Liver (tissue), 8 donors: ENCODE measurements at regions not wholly inside any gene's neighbourhood (a gene's known extent, or its start where the extent isn't known, plus 50 kb on each side); places are given as distances from the start of the nearest gene placed in this dataset.
A peak's percentile ranks its signal among the peaks of the same experiment; 100 is the strongest.

ENCODE experiments used
- DNase-seq: peaks from one replicate; pipeline ENCODE4 v3.0.0-alpha.2; 2017; ENCODE audit warnings: low spot score
- H3K27ac ChIP-seq, 2 donors: one replicate each; pipeline ENCODE4 v1.7.0; 2013; ENCODE audit warnings: inconsistent platforms in 2 of 2, low read length in 2 of 2, control low read depth in 1 of 2, low read depth in 1 of 2, mild to moderate bottlenecking in 1 of 2
- H3K27me3 ChIP-seq, 4 donors: one replicate each; pipeline versions ENCODE4 v1.6.1 to v1.7.0; 2013; ENCODE audit warnings: low read length in 3 of 4, inconsistent platforms in 1 of 4, mild to moderate bottlenecking in 1 of 4, moderate library complexity in 1 of 4; ENCODE audit not compliant: control insufficient read depth in 4 of 4, insufficient read depth in 4 of 4
- H3K36me3 ChIP-seq, 4 donors: one replicate each; pipeline versions ENCODE4 v1.6.1 to v1.7.0; 2013; ENCODE audit warnings: low read length in 3 of 4, mild to moderate bottlenecking in 3 of 4, low read depth in 1 of 4, moderate library complexity in 1 of 4; ENCODE audit not compliant: control insufficient read depth in 4 of 4, insufficient read depth in 3 of 4
- H3K4me1 ChIP-seq, 4 donors: one replicate each; pipeline versions ENCODE4 v1.6.1 to v1.7.0; 2013; ENCODE audit warnings: low read length in 3 of 4, mild to moderate bottlenecking in 3 of 4, moderate library complexity in 1 of 4; ENCODE audit not compliant: control insufficient read depth in 4 of 4, insufficient read depth in 4 of 4
- H3K4me3 ChIP-seq, 3 donors: one replicate each; pipeline versions ENCODE4 v1.6.1 to v1.7.0; 2013; ENCODE audit warnings: low read length in 3 of 3, control low read depth in 1 of 3, low read depth in 1 of 3, mild to moderate bottlenecking in 1 of 3
- H3K9ac ChIP-seq, 2 donors: one replicate each; pipeline ENCODE4 v1.7.0; 2013; ENCODE audit warnings: low read length in 2 of 2, mild to moderate bottlenecking in 2 of 2, moderate library complexity in 2 of 2, control low read depth in 1 of 2, low read depth in 1 of 2
- H3K9me3 ChIP-seq, 4 donors: one replicate each; pipeline versions ENCODE4 v1.6.1 to v1.7.0; 2013; ENCODE audit warnings: low read length in 3 of 4; ENCODE audit not compliant: control insufficient read depth in 4 of 4
- ATF3 ChIP-seq: IDR thresholded peaks from 2 replicates; pipeline ENCODE4 v1.6.1; 2016; ENCODE audit warnings: antibody characterized with exemption
- CTCF ChIP-seq: fragments of 150-350 bp; IDR thresholded peaks from 2 replicates; pipeline ENCODE4 v1.5.1; 2017; ENCODE audit warnings: improper control_type of control experiment, low read depth, low read length; ENCODE audit not compliant: missing input control
- EGR1 ChIP-seq, 2 donors: IDR thresholded peaks; 2 replicates each; pipeline ENCODE4 v1.6.1; 2016 to 2018; ENCODE audit warnings: antibody characterized with exemption in 2 of 2, low read depth in 2 of 2
- FOXA2 ChIP-seq: IDR thresholded peaks from 2 replicates; pipeline ENCODE4 v1.6.1; 2016; ENCODE audit warnings: antibody characterized with exemption
- HNF4A ChIP-seq, 2 donors: conservative IDR thresholded peaks; 2 replicates each; pipeline ENCODE4 v1.6.1; 2016; ENCODE audit warnings: antibody characterized with exemption in 2 of 2, mild to moderate bottlenecking in 2 of 2
- HNF4G ChIP-seq: IDR thresholded peaks from 2 replicates; pipeline ENCODE4 v1.6.1; 2016; ENCODE audit warnings: antibody characterized with exemption
- JUND ChIP-seq, 2 donors: IDR thresholded peaks; 2 replicates each; pipeline ENCODE4 v1.6.1; 2016; ENCODE audit warnings: antibody characterized with exemption in 2 of 2
- MAX ChIP-seq: IDR thresholded peaks from 2 replicates; pipeline ENCODE4 v1.6.1; 2016; ENCODE audit warnings: antibody characterized with exemption
- NR2F2 ChIP-seq: IDR thresholded peaks from 2 replicates; pipeline ENCODE4 v1.6.1; 2016; ENCODE audit warnings: antibody characterized with exemption
- RAD21 ChIP-seq, 2 donors: IDR thresholded peaks; 2 replicates each; pipeline ENCODE4 v1.6.1; 2016; ENCODE audit warnings: antibody characterized with exemption in 2 of 2, mild to moderate bottlenecking in 2 of 2
- RXRA ChIP-seq, 2 donors: IDR thresholded peaks; 2 replicates each; pipeline ENCODE4 v1.6.1; 2017 to 2018; ENCODE audit warnings: antibody characterized with exemption in 2 of 2, mild to moderate bottlenecking in 1 of 2
- SP1 ChIP-seq: IDR thresholded peaks from 2 replicates; pipeline ENCODE4 v1.6.1; 2018; ENCODE audit warnings: antibody characterized with exemption, mild to moderate bottlenecking
- TAF1 ChIP-seq: conservative IDR thresholded peaks from 2 replicates; pipeline ENCODE4 v1.6.1; 2016; ENCODE audit warnings: antibody characterized with exemption, mild to moderate bottlenecking
- YY1 ChIP-seq: IDR thresholded peaks from 2 replicates; pipeline ENCODE4 v1.6.1; 2016; ENCODE audit warnings: antibody characterized with exemption, mild to moderate bottlenecking
- ZBTB33 ChIP-seq: IDR thresholded peaks from 2 replicates; pipeline ENCODE4 v1.6.1; 2016; ENCODE audit warnings: antibody characterized with exemption
- whole genome bisulfite sequencing: extraction: QIAGEN DNeasy Blood & Tissue Kit; methylation state at CpG from one replicate; pipeline ENCODE4 v1.1.7; 2013; 5-methylcytosine and 5-hydroxymethylcytosine counted together
- donor health status: healthy.
- donor health status: healthy.
- donor health status: healthy.
- donor health status: healthy.
- donor health status: healthy.

GRCh38 chr10:124306922-124307371, 111.8 kb downstream of the OAT start:
- no peak overlapping the region for H3K27ac ChIP-seq
- no peak overlapping the region for H3K9ac ChIP-seq

GRCh38 chr10:124306520-124306919, 112.2 kb downstream of the OAT start:
- H3K4me1 ChIP-seq = no peaks in the 10 kb centered on the region
- no peaks in the 10 kb centered on the region for H3K36me3 ChIP-seq
- TF ChIP-seq ATF3 (no peak), RAD21 (IDR thresholded peaks at IDR 0.05) (no peak), HNF4G (no peak), YY1 (no peak), MAX (no peak), ZBTB33 (no peak), CTCF (no peak)
- no peak for DNase-seq
- H3K27me3 ChIP-seq = no peaks in the 10 kb centered on the region
- WGBS = 38% methylated on average over 1 of the region's 1 CpG
- H3K9ac ChIP-seq = no peak overlapping the region
- no peak overlapping the region for H3K27ac ChIP-seq
- no peak overlapping the region for H3K4me3 ChIP-seq
- no peaks in the 10 kb centered on the region for H3K9me3 ChIP-seq

More at GRCh38 chr10:124306922-124307371, 111.8 kb downstream of the OAT start:
- Histone ChIP-seq H3K27me3 (no peaks in the 10 kb centered on the region), H3K4me3 (no peak overlapping the region), H3K36me3 (no peaks in the 10 kb centered on the region), H3K9me3 (no peaks in the 10 kb centered on the region), H3K4me1 (no peaks in the 10 kb centered on the region)
- TF ChIP-seq FOXA2 = no peak
- no peak for TF ChIP-seq ZBTB33
- TF ChIP-seq HNF4A (conservative IDR thresholded peaks at IDR 0.05) = no peak
- peak; percentile 58 for TF ChIP-seq YY1
- no peak for TF ChIP-seq SP1
- TF ChIP-seq EGR1 (IDR thresholded peaks at IDR 0.05; ENCODE audit: low read depth in 2 of 2) = no peak
- TF ChIP-seq MAX = peak; percentile 34
- no peak for DNase-seq
- WGBS = 62% methylated on average over 4 of the region's 4 CpGs

- no peak overlapping the region for H3K9ac ChIP-seq
- H3K4me3 ChIP-seq = no peak overlapping the region
- DNase-seq = no peak
- H3K4me1 ChIP-seq = no peaks in the 10 kb centered on the region
- 78% methylated on average over 1 of the region's 1 CpG for WGBS
- H3K36me3 ChIP-seq = no peaks in the 10 kb centered on the region
- no peaks in the 10 kb centered on the region for H3K27me3 ChIP-seq
- H3K27ac ChIP-seq = no peak overlapping the region
- H3K9me3 ChIP-seq = no peaks in the 10 kb centered on the region
- TF ChIP-seq CTCF = no peak
- TF ChIP-seq SP1 = no peak
- no peak for TF ChIP-seq ATF3
- no peak for TF ChIP-seq NR2F2
- TF ChIP-seq RAD21 (IDR thresholded peaks at IDR 0.05) = no peak
- TF ChIP-seq YY1 = no peak
- no peak for TF ChIP-seq TAF1
- TF ChIP-seq MAX = no peak
- no peak for TF ChIP-seq EGR1 (IDR thresholded peaks at IDR 0.05; ENCODE audit: low read depth in 2 of 2)
- no peak for TF ChIP-seq JUND (IDR thresholded peaks at IDR 0.05)
- TF ChIP-seq FOXA2 = no peak
- no peak for TF ChIP-seq RXRA (IDR thresholded peaks at IDR 0.05)
Measured at GRCh38 chr10:124305984-124306383, 112.7 kb downstream of the OAT start.
